WERI-Rb-1 (cell line): ENCODE measurements at regions not wholly inside any gene's neighbourhood (a gene's known extent, or its start where the extent isn't known, plus 50 kb on each side); places are given as distances from the start of the nearest gene placed in this dataset.

Source experiments
- DNase-seq: peaks from one replicate; pipeline ENCODE4 v3.0.0-alpha.2; 2020
- H3K27ac ChIP-seq: fragments of 250-450 bp; sonication (Bioruptor Pico); 2 replicates; pipeline ENCODE4 v1.5.1; 2020; ENCODE audit warnings: mild to moderate bottlenecking, moderate library complexity
- H3K27me3 ChIP-seq: fragments of 250-450 bp; sonication (Bioruptor Pico); 2 replicates; pipeline ENCODE4 v1.5.1; 2021; ENCODE audit warnings: mild to moderate bottlenecking, low read depth, moderate library complexity; ENCODE audit not compliant: insufficient read depth, severe bottlenecking
- H3K36me3 ChIP-seq: fragments of 250-450 bp; sonication (Bioruptor Pico); 2 replicates; pipeline ENCODE4 v1.5.1; 2020; ENCODE audit warnings: mild to moderate bottlenecking, moderate library complexity
- H3K4me3 ChIP-seq: 2 replicates; pipeline ENCODE4 v1.5.1; 2011; ENCODE audit warnings: low read depth, mild to moderate bottlenecking, control low read depth, low read length
- H3K9me3 ChIP-seq: fragments of 250-450 bp; sonication (Bioruptor Pico); 2 replicates; pipeline ENCODE4 v1.5.1; 2021; ENCODE audit warnings: mild to moderate bottlenecking, moderate library complexity; ENCODE audit not compliant: severe bottlenecking
- CTCF ChIP-seq: IDR thresholded peaks from 2 replicates; pipeline ENCODE4 v1.5.1; 2011; ENCODE audit warnings: low read depth, mild to moderate bottlenecking, control low read depth, inconsistent platforms, low read length

GRCh38 chr17:69884356-69884755 is 190.7 kb upstream of the KCNJ16 start:
- Histone ChIP-seq H3K27me3 (no peaks in the 10 kb centered on the region), H3K9me3 (no peaks in the 10 kb centered on the region), H3K4me3 (no peak overlapping the region), H3K36me3 (no peaks in the 10 kb centered on the region), H3K27ac (no peak overlapping the region)
- TF ChIP-seq CTCF, result no peak
- DNase-seq, result no peak

GRCh38 chr17:69884846-69885245 is 190.2 kb upstream of the KCNJ16 start:
- no peak overlapping the region for H3K27ac ChIP-seq

GRCh38 chr17:69898601-69899000 is 176.4 kb upstream of the KCNJ16 start:
- DNase-seq, result no peak
- Histone ChIP-seq H3K36me3 (no peaks in the 10 kb centered on the region), H3K27me3 (no peaks in the 10 kb centered on the region), H3K9me3 (no peaks in the 10 kb centered on the region), H3K4me3 (no peak overlapping the region), H3K27ac (no peak overlapping the region)
- TF ChIP-seq CTCF, result no peak

More at GRCh38 chr17:69884846-69885245, 190.2 kb upstream of the KCNJ16 start:
- Histone ChIP-seq H3K4me3 (no peak overlapping the region), H3K36me3 (no peaks in the 10 kb centered on the region), H3K9me3 (no peaks in the 10 kb centered on the region), H3K27me3 (no peaks in the 10 kb centered on the region)
- no peak for DNase-seq
- no peak for TF ChIP-seq CTCF

- Histone ChIP-seq H3K4me3 (no peak overlapping the region), H3K36me3 (no peaks in the 10 kb centered on the region), H3K9me3 (no peaks in the 10 kb centered on the region), H3K27me3 (no peaks in the 10 kb centered on the region), H3K27ac (no peak overlapping the region)
- no peak for TF ChIP-seq CTCF
- no peak for DNase-seq
Measured at GRCh38 chr17:69900101-69900500, 174.9 kb upstream of the KCNJ16 start.

GRCh38 chr17:69900829-69901228 is 174.2 kb upstream of the KCNJ16 start:
- no peaks in the 10 kb centered on the region for H3K36me3 ChIP-seq
- no peak for DNase-seq
- TF ChIP-seq CTCF, result no peak
- H3K4me3 ChIP-seq, result no peak overlapping the region
- H3K27me3 ChIP-seq, result no peaks in the 10 kb centered on the region
- no peak overlapping the region for H3K27ac ChIP-seq
- no peaks in the 10 kb centered on the region for H3K9me3 ChIP-seq

- no peaks in the 10 kb centered on the region for H3K36me3 ChIP-seq
- H3K4me3 ChIP-seq, result no peak overlapping the region
- no peak for DNase-seq
- no peaks in the 10 kb centered on the region for H3K27me3 ChIP-seq
- no peaks in the 10 kb centered on the region for H3K9me3 ChIP-seq
- TF ChIP-seq CTCF, result no peak
- no peak overlapping the region for H3K27ac ChIP-seq
Measured at GRCh38 chr17:69906306-69906705, 168.7 kb upstream of the KCNJ16 start.
